ENCODE measurements at regions not wholly inside any gene's neighbourhood (a gene's known extent, or its start where the extent isn't known, plus 50 kb on each side); places are given as distances from the start of the nearest gene placed in this dataset.

- DNase-seq = no peak
- no peak overlapping the region for H3K27ac Mint-ChIP-seq
- no peaks in the 10 kb centered on the region for H3K9me3 Mint-ChIP-seq
- no peak for ATAC-seq (ENCODE audit: low read depth)
- POLR2A ChIA-PET = no interaction called here
- H3K27me3 Mint-ChIP-seq = no peaks in the 10 kb centered on the region
- H3K4me1 Mint-ChIP-seq = peaks cover 12% of the 10 kb centered on the region
- H3K4me3 Mint-ChIP-seq = no peak overlapping the region
- no peaks in the 10 kb centered on the region for H3K36me3 Mint-ChIP-seq
These were observed 306.3 kb upstream of the DUSP10 start for GRCh38 chr1:222048094-222048595.

- DNase-seq (no peak), ATAC-seq (ENCODE audit: low read depth) (no peak)
- Mint-ChIP-seq H3K4me1 (peaks cover 12% of the 10 kb centered on the region), H3K4me3 (no peak overlapping the region), H3K36me3 (no peaks in the 10 kb centered on the region), H3K27me3 (no peaks in the 10 kb centered on the region), H3K9me3 (no peaks in the 10 kb centered on the region), H3K27ac (no peak overlapping the region)
- POLR2A ChIA-PET = no interaction called here
These were observed 305.5 kb upstream of the DUSP10 start for GRCh38 chr1:222047366-222047765.

GRCh38 chr1:222046684-222047263, 304.9 kb upstream of the DUSP10 start:
- Mint-ChIP-seq H3K27me3 (no peaks in the 10 kb centered on the region), H3K27ac (no peak overlapping the region), H3K4me3 (no peak overlapping the region), H3K9me3 (no peaks in the 10 kb centered on the region), H3K4me1 (peaks cover 12% of the 10 kb centered on the region), H3K36me3 (no peaks in the 10 kb centered on the region)
- no peak for ATAC-seq (ENCODE audit: low read depth)
- POLR2A ChIA-PET = no interaction called here
- DNase-seq = no peak

GRCh38 chr1:222045786-222046185, 303.9 kb upstream of the DUSP10 start:
- H3K36me3 Mint-ChIP-seq = no peaks in the 10 kb centered on the region
- POLR2A ChIA-PET = no interaction called here
- no peaks in the 10 kb centered on the region for H3K9me3 Mint-ChIP-seq
- no peak overlapping the region for H3K27ac Mint-ChIP-seq
- DNase-seq (no peak), ATAC-seq (ENCODE audit: low read depth) (no peak)
- H3K4me3 Mint-ChIP-seq = no peak overlapping the region
- H3K27me3 Mint-ChIP-seq = no peaks in the 10 kb centered on the region
- H3K4me1 Mint-ChIP-seq = peaks cover 12% of the 10 kb centered on the region

- Mint-ChIP-seq H3K36me3 (no peaks in the 10 kb centered on the region), H3K9me3 (no peaks in the 10 kb centered on the region), H3K4me1 (peaks cover 9% of the 10 kb centered on the region), H3K4me3 (no peak overlapping the region), H3K27me3 (no peaks in the 10 kb centered on the region), H3K27ac (no peak overlapping the region)
- POLR2A ChIA-PET = no interaction called here
- no peak for DNase-seq
- no peak for ATAC-seq (ENCODE audit: low read depth)
These were observed 303.3 kb upstream of the DUSP10 start for GRCh38 chr1:222045236-222045635.

GRCh38 chr1:222043444-222044292, 301.8 kb upstream of the DUSP10 start:
- no peak overlapping the region for H3K27ac Mint-ChIP-seq
- ATAC-seq (ENCODE audit: low read depth) (no peak), DNase-seq (no peak)
- H3K4me3 Mint-ChIP-seq = no peak overlapping the region
- H3K4me1 Mint-ChIP-seq = peaks cover 8% of the 10 kb centered on the region
- no peaks in the 10 kb centered on the region for H3K27me3 Mint-ChIP-seq
- H3K36me3 Mint-ChIP-seq = no peaks in the 10 kb centered on the region
- POLR2A ChIA-PET = no interaction called here
- H3K9me3 Mint-ChIP-seq = no peaks in the 10 kb centered on the region

GRCh38 chr1:222042120-222042519, 300.2 kb upstream of the DUSP10 start:
- Mint-ChIP-seq H3K4me3 (no peak overlapping the region), H3K27ac (no peak overlapping the region), H3K36me3 (no peaks in the 10 kb centered on the region), H3K9me3 (no peaks in the 10 kb centered on the region), H3K4me1 (peaks cover 2% of the 10 kb centered on the region), H3K27me3 (no peaks in the 10 kb centered on the region)
- DNase-seq (no peak), ATAC-seq (ENCODE audit: low read depth) (no peak)
- POLR2A ChIA-PET = interaction anchor here (0.6 kb wide), 2 partner anchors 299 to 333 kb away, joined by 3 to 5 read pairs; no protein-coding TSS in a partner anchor

- Mint-ChIP-seq H3K27ac (no peak overlapping the region), H3K36me3 (no peaks in the 10 kb centered on the region), H3K9me3 (no peaks in the 10 kb centered on the region), H3K27me3 (peaks cover 6% of the 10 kb centered on the region), H3K4me1 (no peaks in the 10 kb centered on the region), H3K4me3 (no peak overlapping the region)
- ATAC-seq (ENCODE audit: low read depth) (no peak), DNase-seq (no peak)
- POLR2A ChIA-PET = no interaction called here
These were observed 299.1 kb upstream of the DUSP10 start for GRCh38 chr1:222040955-222041354.

- no peaks in the 10 kb centered on the region for H3K36me3 Mint-ChIP-seq
- H3K27me3 Mint-ChIP-seq = peaks cover 6% of the 10 kb centered on the region
- no peak overlapping the region for H3K27ac Mint-ChIP-seq
- no peaks in the 10 kb centered on the region for H3K4me1 Mint-ChIP-seq
- ATAC-seq (ENCODE audit: low read depth) = no peak
- POLR2A ChIA-PET = no interaction called here
- no peak overlapping the region for H3K4me3 Mint-ChIP-seq
- DNase-seq = no peak
- H3K9me3 Mint-ChIP-seq = no peaks in the 10 kb centered on the region
These were observed 298.4 kb upstream of the DUSP10 start for GRCh38 chr1:222040121-222040805.

- H3K9me3 Mint-ChIP-seq = no peaks in the 10 kb centered on the region
- POLR2A ChIA-PET = no interaction called here
- ATAC-seq (ENCODE audit: low read depth) (no peak), DNase-seq (no peak)
- peaks cover 6% of the 10 kb centered on the region for H3K27me3 Mint-ChIP-seq
- H3K4me3 Mint-ChIP-seq = no peak overlapping the region
- no peak overlapping the region for H3K27ac Mint-ChIP-seq
- H3K4me1 Mint-ChIP-seq = peaks cover 2% of the 10 kb centered on the region
- no peaks in the 10 kb centered on the region for H3K36me3 Mint-ChIP-seq
These were observed 297.1 kb upstream of the DUSP10 start for GRCh38 chr1:222038971-222039370.

GRCh38 chr1:222037720-222038119, 295.8 kb upstream of the DUSP10 start:
- ATAC-seq (ENCODE audit: low read depth) (no peak), DNase-seq (no peak)
- Mint-ChIP-seq H3K4me3 (no peak overlapping the region), H3K9me3 (no peaks in the 10 kb centered on the region), H3K27ac (no peak overlapping the region), H3K27me3 (peaks cover 8% of the 10 kb centered on the region), H3K36me3 (no peaks in the 10 kb centered on the region), H3K4me1 (peaks cover 2% of the 10 kb centered on the region)
- POLR2A ChIA-PET = no interaction called here

GRCh38 chr1:222034790-222035189, 292.9 kb upstream of the DUSP10 start:
- Mint-ChIP-seq H3K36me3 (no peaks in the 10 kb centered on the region), H3K27me3 (peaks cover 8% of the 10 kb centered on the region), H3K4me3 (no peak overlapping the region), H3K27ac (no peak overlapping the region), H3K9me3 (no peaks in the 10 kb centered on the region), H3K4me1 (peaks cover 2% of the 10 kb centered on the region)
- DNase-seq = no peak
- no peak for ATAC-seq (ENCODE audit: low read depth)
- POLR2A ChIA-PET = no interaction called here

- DNase-seq = no peak
- Mint-ChIP-seq H3K27ac (no peak overlapping the region), H3K9me3 (no peaks in the 10 kb centered on the region), H3K27me3 (peaks cover 8% of the 10 kb centered on the region), H3K4me1 (peaks cover 2% of the 10 kb centered on the region), H3K36me3 (no peaks in the 10 kb centered on the region), H3K4me3 (no peak overlapping the region)
- ATAC-seq (ENCODE audit: low read depth) = no peak
- POLR2A ChIA-PET = no interaction called here
These were observed 291.6 kb upstream of the DUSP10 start for GRCh38 chr1:222033450-222033849.

GRCh38 chr1:222031318-222031717, 289.4 kb upstream of the DUSP10 start:
- Mint-ChIP-seq H3K9me3 (no peaks in the 10 kb centered on the region), H3K36me3 (no peaks in the 10 kb centered on the region), H3K4me1 (peaks cover 2% of the 10 kb centered on the region), H3K27me3 (peaks cover 4% of the 10 kb centered on the region), H3K4me3 (no peak overlapping the region), H3K27ac (no peak overlapping the region)
- no peak for ATAC-seq (ENCODE audit: low read depth)
- POLR2A ChIA-PET = no interaction called here
- no peak for DNase-seq

All from activated naive CD8-positive, alpha-beta T cell treated with anti-CD3 and anti-CD28 coated beads, Interleukin-2, amount 10 ng/mL, durations not matched to agents 7 days and 5 days (primary cell).